Bronchial epithelial cell (primary cell): ENCODE measurements at regions not wholly inside any gene's neighbourhood (a gene's known extent, or its start where the extent isn't known, plus 50 kb on each side); places are given as distances from the start of the nearest gene placed in this dataset.
A peak's percentile ranks its signal among the peaks of the same experiment; 100 is the strongest.

Experiments used
- DNase-seq: peaks from one replicate; pipeline ENCODE4 v3.0.0-alpha.2; 2010; ENCODE audit warnings: low read depth
- FAIRE-seq: peaks from 2 replicates; lab custom pipeline; 2011; peaks lifted over from hg19 to GRCh38; lab: Jason Lieb, UNC
- H3K27me3 ChIP-seq: 2 replicates; pipeline ENCODE4 v1.5.1; 2011; ENCODE audit warnings: low read length; ENCODE audit not compliant: control insufficient read depth, insufficient read depth
- H3K36me3 ChIP-seq: 2 replicates; pipeline ENCODE4 v1.5.1; 2011; ENCODE audit warnings: low read length; ENCODE audit not compliant: control insufficient read depth, insufficient read depth
- H3K4me3 ChIP-seq: 2 replicates; pipeline ENCODE4 v1.5.1; 2011; ENCODE audit warnings: mild to moderate bottlenecking, low read depth, low read length, control low read depth
- TF ChIP-seq, protein P1 (sequence below): IDR thresholded peaks from 2 replicates; pipeline ENCODE4 v1.5.1; 2011; ENCODE audit warnings: mild to moderate bottlenecking, moderate library complexity, low read length, control low read depth, inconsistent platforms; ENCODE audit not compliant: insufficient read depth, severe bottlenecking

DNA sequence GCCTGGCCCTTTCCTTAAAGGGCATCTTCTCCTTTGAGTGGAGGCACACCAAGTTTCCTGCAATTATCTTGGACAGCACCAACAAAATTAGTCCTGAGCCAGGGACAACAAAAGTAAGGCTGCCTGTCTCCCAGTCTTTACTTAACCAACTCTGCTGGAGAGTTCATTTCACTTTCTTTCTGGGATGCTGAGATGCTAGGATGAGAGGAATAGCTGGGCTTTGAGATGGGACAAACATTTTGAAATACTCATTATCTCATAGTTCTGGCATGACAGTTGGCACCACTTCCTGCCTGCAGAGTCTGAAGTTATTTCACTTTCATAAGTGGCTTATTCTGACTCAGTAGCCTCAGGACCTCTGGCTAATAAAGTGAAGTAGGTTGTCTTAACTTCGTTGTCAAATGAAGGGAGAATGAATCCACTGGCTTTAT is 157.0 kb downstream of the C9orf152 start:
- TF ChIP-seq, protein P1, sequence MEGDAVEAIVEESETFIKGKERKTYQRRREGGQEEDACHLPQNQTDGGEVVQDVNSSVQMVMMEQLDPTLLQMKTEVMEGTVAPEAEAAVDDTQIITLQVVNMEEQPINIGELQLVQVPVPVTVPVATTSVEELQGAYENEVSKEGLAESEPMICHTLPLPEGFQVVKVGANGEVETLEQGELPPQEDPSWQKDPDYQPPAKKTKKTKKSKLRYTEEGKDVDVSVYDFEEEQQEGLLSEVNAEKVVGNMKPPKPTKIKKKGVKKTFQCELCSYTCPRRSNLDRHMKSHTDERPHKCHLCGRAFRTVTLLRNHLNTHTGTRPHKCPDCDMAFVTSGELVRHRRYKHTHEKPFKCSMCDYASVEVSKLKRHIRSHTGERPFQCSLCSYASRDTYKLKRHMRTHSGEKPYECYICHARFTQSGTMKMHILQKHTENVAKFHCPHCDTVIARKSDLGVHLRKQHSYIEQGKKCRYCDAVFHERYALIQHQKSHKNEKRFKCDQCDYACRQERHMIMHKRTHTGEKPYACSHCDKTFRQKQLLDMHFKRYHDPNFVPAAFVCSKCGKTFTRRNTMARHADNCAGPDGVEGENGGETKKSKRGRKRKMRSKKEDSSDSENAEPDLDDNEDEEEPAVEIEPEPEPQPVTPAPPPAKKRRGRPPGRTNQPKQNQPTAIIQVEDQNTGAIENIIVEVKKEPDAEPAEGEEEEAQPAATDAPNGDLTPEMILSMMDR: no peak
- no peak overlapping the region for H3K4me3 ChIP-seq
- peak; percentile 96 for DNase-seq
- no peak for FAIRE-seq
- no peaks in the 10 kb centered on the region for H3K36me3 ChIP-seq
- H3K27me3 ChIP-seq: no peaks in the 10 kb centered on the region

DNA sequence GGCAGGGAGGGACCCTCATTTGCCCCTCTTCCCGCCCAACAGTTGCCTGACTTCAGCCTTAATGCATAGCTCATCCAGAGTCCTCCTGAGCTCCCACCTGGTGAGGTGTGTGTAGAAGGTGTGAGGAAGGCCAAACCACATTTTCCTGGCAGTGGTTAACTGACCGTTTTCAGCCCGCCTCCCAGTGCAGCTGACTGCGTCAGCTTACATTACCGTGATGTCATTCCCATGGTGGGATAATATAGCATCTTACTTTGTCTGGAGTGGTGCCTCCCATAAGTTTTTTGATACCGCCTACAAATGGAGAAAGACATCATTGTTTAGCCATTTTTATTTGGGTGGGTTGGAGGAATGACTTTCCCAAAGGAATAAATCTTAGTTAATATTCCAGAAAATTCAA is 151.9 kb downstream of the C9orf152 start:
- TF ChIP-seq, protein P1: no peak
- Histone ChIP-seq H3K4me3 (no peak overlapping the region), H3K36me3 (peaks cover 1% of the 10 kb centered on the region), H3K27me3 (no peaks in the 10 kb centered on the region)
- FAIRE-seq: peak; percentile 7
- no peak for DNase-seq

DNA sequence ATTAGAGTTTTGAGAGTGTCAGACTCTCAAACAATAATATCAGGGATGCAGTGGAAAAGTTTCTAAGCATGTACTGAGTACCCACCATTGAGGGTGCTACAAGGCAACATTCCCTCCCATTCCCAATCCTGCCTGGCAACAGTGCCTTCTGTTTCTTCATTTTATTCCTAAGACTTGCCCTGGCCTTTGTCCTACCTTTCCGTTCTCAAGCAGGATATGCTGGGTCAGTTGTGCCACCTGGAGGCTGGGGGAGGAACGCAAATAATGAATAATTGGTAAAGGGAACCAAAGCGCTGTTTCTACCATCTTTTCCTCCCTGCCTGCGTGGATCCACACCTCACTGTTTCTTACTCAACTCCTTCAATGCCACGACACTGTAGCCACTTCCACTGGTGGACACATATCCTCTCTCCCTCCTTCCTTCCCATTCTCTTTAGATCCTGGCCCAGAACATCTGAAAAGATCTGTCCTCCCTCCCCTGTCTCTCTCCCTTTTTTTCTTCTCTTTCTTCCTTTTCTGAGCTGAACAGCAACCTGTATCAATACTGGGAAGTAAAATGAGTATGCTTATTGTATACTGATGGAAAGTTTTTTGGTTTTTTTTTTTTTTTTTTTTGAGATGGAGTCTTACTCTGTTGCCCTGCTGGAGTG is 149.5 kb downstream of the C9orf152 start:
- TF ChIP-seq, protein P1: peak; percentile 74
- peaks cover 1% of the 10 kb centered on the region for H3K36me3 ChIP-seq

DNA sequence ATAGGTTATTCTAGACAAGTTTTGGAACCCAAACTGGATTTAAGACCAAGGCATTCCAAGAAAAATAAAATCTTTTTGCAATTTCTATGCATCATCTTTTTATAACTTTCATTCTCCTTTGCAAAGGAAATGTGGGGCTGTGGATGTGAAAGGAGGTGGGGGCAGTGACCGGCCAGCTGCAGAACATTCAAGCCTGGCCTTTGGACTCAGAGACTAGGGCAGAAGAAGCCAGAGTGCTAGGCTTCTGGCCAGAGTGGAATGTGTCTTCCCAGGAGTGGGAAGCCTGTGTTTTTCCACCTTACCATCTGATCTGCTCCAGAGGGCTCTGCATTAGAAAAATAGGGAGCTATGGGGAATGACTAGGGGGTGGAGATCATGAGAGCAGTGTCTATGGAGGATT is 148.5 kb downstream of the C9orf152 start:
- DNase-seq (no peak), FAIRE-seq (no peak)

More for the DNA sequence above, 149.5 kb downstream of the C9orf152 start:
- FAIRE-seq: peak; percentile 68
- DNase-seq: peak; percentile 69
- Histone ChIP-seq H3K27me3 (no peaks in the 10 kb centered on the region), H3K4me3 (no peak overlapping the region)

DNA sequence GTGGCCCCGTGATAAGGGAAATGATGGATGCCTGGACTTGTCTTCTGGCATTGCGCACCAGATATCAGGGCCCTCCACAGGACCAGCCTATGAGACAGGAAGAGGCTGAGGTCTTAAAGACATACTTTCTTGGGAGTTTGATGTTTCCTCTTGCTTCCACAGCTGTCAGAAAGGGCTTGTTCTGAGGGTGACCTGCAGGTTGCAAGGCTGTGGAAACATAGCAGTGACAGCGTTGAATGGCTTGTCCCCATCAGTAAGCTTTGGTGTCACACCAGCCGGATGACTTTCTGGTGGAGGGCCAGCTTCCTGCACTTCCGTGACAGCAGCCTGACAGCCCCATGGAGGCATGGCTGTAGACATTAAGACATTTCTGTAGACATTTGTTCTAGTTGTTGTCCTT is 143.2 kb downstream of the C9orf152 start:
- H3K36me3 ChIP-seq: peaks cover 1% of the 10 kb centered on the region
- H3K27me3 ChIP-seq: no peaks in the 10 kb centered on the region
- FAIRE-seq (no peak), DNase-seq (no peak)
- H3K4me3 ChIP-seq: no peak overlapping the region
- TF ChIP-seq, protein P1: no peak

More for the DNA sequence above, 148.5 kb downstream of the C9orf152 start:
- peaks cover 1% of the 10 kb centered on the region for H3K36me3 ChIP-seq
- H3K27me3 ChIP-seq: no peaks in the 10 kb centered on the region
- TF ChIP-seq, protein P1: no peak
- H3K4me3 ChIP-seq: no peak overlapping the region

DNA sequence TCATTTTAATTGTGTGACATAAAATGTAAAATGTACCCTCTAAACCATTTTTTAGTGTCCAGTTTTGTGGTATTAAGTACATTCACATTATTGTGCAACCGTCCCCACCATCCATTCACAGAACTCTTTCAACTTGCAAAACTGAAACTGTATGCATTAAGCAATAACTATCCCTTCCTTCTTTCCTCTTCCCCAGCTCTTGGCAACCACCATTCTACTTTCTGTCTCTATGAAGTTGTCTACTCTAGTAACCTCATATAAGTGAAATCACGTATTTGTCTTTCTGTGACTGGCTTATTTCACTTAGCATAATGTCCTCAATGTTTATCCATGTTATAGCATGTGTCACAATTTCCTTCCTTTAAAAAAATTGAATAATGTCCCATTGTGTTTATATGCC is 142.4 kb downstream of the C9orf152 start:
- Histone ChIP-seq H3K36me3 (peaks cover 1% of the 10 kb centered on the region), H3K27me3 (no peaks in the 10 kb centered on the region), H3K4me3 (no peak overlapping the region)
- DNase-seq (no peak), FAIRE-seq (no peak)
- TF ChIP-seq, protein P1: no peak
